ENCODE measurements at regions not wholly inside any gene's neighbourhood (a gene's known extent, or its start where the extent isn't known, plus 50 kb on each side); places are given as distances from the start of the nearest gene placed in this dataset.
"Not testable (repeated sequence)": the region's sequence is repeated elsewhere in the genome, so short reads cannot be mapped to it uniquely, and the experiment has no call there.

- DNase-seq (ENCODE audit: low read depth) = no peak
Measured at GRCh38 chr9:21533597-21533996, 51.5 kb upstream of the IFNE start.

DNA sequence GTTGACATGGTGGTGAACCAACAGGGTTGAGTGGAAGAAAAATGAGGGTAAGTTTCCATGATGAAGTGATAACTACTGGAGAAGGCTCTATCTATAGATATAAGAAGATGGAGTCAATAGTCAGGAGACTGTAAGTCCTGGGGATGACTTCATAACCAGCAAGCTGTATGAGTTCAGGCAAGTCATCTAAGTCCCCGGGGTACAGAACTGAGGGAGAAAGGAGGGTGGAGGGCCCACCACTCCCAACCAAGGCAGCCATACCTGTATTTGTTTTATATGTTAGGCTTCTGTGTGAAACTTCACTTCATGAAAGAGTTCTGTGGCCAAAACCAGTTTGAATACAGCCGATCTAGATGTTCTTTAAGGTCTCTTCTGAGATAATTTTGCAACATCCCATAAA is 53.3 kb upstream of the IFNE start:
- DNase-seq (ENCODE audit: low read depth) = no peak

GRCh38 chr9:21542787-21543186 is 60.7 kb upstream of the IFNE start:
- DNase-seq (ENCODE audit: low read depth) = no peak

DNA sequence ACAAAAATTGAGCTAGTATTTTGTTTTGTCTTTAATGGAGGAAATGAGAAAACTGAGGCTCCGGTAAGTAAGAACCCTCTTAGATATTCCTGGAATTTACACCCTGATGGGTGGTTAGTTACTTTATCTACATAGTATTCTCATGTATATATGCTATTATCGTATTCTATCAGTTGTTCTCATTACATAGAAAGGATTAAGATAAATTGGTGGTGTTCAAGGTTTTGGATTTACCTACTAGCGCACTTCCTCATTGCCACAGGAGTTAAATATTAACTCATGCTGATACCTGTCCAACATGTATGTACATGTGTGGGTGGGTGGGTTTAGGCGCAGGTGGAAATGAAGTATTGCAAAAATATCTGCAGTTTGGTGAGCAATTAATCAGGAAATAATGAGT is 61.1 kb upstream of the IFNE start:
- DNase-seq (ENCODE audit: low read depth) = no peak

- DNase-seq (ENCODE audit: low read depth) = not testable (repeated sequence)
Measured at GRCh38 chr9:21543816-21544215, 61.7 kb upstream of the IFNE start.

DNA sequence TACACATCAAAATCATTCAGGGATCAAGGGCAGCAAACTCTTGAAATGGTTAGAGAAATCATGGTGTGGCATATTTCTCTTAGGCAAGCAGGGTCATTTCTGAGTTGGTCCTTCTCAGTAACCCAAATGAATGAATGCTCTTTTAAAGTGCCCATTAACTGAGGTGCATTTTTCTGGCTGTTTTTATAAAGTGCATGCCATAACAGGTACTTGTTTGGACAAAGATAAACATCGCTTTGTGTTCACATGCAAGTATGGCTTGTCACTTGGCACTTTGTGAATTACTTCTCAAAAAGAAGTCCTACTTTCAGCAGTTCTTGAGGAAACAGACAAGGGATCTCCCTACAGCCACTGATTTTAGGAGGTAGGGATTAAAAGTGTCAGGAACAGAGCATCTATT is 64.8 kb upstream of the IFNE start:
- no peak for DNase-seq (ENCODE audit: low read depth)

DNA sequence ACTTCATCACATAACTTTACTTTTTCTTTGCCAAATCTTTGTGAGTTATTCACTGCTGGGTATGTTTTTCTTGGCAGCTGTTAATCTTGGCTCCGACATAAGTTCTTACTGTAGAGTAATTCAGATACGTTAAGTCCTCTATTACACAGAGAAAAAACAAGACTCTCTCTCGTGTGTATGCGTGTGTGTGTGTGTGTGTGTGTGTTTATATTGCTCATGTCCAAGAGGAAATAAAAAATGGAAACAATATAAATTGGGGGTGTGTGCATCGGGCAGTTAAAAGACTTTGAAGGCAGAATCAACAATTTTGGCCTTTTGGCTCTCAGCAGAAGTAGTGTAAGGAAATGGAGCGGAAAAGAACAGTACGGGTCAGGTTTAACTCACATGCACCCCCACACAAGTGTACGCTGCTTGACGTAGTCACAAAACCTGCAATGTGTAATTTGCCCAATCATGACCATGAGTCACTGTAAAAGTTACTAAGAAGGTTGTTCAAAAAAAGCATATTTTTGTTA is 67.2 kb upstream of the IFNE start:
- DNase-seq (ENCODE audit: low read depth) = no peak

DNA sequence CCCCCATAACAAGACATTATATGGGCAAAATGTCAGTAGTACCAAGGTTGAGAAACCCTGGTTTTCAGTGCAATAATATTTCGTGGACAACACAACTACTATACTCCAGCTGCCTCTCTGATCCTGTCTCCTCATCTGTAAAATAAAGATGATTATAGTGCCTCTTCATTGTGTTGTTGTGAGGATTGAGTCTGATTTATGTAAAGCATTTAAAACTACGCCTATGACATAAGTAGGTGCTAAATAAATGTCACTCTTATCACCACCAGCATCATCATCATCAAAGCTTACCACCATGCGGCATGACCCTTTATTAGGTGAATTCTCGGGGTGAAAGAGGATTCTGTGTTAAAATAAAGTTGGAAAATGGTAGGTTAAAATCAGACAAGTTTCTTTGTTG is 67.8 kb upstream of the IFNE start:
- DNase-seq (ENCODE audit: low read depth) = no peak

- no peak for DNase-seq (ENCODE audit: low read depth)
Measured at GRCh38 chr9:21550392-21550791, 68.3 kb upstream of the IFNE start.

DNA sequence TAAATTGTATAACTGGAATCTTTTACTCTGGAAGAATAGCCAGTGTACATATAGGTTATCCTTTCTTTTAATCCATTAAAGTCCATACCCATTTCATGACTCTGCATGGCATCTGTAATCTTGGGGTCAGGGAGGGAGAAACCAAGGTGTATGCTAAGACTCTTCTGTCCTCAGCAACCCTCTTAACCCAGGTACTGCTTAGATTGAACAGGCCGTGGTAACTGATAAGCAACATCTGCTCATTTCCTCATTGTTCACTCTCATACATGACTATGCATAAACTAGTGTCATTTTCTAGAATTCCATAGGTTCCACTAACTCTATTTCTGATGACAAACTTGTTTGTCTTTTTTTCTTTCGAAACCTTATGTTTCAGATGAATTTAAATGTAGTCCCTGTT is 69.3 kb upstream of the IFNE start:
- no peak for DNase-seq (ENCODE audit: low read depth)

DNA sequence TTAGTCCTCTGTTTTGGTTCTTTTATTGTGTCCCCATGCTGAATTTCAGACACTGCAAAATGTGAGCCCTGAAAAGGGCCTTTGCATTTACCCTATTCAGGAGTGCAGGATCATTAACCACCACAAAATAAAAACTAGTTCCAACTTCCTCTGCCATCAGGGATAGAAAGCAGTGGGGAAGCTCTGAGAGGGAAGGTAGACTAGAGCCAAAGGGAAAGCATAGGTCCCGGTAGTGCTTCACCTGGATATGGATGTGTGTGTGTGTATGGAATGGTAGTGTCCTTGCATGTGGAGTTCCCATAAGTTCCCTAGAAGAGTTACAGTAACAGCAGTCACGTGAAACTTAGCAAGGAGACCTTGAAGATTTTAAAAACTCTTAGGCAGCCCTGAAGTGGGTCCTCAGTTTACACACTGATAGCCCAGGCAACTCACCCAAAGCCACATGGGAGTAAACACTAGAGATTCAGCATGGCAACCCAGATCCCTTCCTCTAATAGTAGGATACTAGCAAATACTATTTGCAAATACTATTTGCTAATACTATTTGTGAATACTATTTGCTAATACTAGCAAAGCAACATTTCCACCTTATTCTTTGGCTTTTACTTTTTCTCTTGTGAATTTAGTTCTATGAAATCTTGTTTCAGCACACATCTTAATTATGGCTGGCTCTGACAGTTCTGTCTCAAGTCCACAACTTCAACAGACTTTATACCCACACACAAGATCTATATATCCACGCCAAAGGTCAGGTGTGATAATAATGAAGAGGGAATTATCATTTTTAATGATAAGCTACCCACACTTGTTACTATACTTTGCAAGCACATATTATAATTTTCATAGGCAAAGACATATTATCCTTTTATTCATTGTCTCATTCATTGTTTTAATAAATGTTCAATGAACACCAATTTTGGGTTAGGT is 70.4 kb upstream of the IFNE start:
- DNase-seq (ENCODE audit: low read depth) = no peak

- no peak for DNase-seq (ENCODE audit: low read depth)
Measured at GRCh38 chr9:21553441-21553840, 71.3 kb upstream of the IFNE start.

DNA sequence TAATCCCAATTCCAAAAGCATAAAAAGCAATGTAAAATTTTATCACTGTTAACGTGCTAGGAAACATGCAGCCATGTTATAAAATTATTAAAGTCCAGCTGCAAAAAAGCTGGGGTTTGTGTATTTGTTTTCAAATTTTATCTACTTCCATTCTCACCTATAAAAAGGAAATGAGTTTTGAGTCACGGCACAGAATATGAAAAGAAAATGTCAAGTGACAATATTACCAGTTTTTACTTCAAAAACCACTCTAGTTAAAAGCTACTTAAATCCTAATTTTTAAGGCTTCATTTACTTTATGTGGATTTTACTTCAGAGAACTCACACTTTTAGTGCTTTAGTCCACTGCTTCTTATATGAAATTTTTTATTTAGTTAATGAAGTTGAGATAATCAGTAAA is 72.7 kb upstream of the IFNE start:
- no peak for DNase-seq (ENCODE audit: low read depth)

GRCh38 chr9:21555911-21556310 is 73.8 kb upstream of the IFNE start:
- DNase-seq (ENCODE audit: low read depth) = no peak

DNA sequence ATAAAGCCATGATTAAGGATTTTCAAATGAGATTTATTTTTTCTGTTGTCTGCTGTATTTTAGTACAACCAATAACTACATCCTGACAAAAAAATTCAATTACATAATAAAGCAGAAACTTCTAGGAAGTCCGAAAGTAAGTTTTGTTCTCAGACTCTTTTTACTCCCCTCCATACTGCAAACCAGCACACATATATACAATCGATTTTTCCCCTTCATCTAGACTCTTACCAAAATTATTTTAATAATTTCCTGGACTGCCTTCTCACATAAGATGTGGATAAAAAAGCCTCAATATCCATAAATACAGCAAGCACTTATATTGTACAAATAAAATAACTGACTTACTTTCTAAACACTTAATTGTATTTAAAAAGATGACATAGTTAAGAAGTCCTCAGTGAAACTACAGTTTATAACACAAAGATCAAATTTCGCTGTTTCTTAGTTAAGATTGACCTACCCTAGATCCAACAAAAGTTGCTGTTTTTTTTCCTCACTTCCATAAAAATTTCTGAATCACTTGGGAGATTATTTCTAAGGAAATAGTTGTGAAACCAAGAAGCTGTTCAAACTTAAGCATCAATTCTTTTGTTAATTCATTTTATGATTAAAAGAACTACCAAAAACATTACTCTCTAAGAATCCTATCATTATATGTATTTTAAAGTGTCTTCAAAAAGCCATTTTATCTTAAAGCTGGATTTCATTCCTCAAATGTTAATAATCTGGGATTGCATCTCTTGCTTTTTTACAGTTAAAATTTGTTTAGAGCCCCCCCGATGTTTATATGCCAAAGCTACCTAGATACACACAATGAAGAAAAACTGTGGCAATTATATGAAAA is 74.7 kb upstream of the IFNE start:
- DNase-seq (ENCODE audit: low read depth) = no peak

- DNase-seq (ENCODE audit: low read depth) = no peak
Measured at GRCh38 chr9:21557428-21557768, 75.3 kb upstream of the IFNE start.

- DNase-seq (ENCODE audit: low read depth) = no peak
Measured at GRCh38 chr9:21558079-21558478, 76.0 kb upstream of the IFNE start.

DNA sequence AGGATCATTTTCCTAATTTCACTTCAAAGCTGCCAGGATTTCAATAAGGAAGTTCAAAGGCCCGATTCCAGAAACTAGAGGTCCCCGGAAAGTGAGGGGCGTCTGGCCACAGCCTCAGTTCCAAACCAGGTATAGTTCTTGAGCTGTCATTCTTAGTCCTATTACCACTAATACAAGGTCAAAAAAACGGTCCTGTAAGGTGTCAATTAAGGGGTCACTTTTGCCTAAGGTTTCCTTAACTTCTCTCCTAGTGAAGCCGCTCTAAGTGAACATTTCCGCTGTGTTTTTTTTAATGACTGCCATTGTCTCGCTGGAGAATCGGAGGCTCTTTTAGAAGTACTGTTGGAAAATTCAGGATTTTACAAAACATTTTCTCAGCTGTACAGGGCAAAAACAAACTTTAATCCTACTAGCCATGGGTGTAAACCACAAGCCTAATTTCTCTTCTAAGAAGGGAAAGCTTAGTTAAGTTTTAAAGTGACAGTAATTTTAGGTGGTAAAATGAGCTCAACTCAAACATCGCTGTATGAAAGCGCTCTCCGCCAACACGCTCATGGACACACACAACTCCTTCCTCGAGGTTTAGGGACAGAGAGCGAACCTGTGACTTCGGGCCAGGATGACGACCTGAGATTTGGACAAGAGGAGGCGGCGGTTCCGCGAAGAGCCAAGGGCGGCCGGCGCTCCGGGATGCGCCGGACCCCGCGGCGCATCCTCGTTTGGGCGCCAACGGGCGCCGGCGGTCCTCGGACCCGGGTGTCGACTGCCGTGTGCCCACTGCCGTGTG is 76.7 kb upstream of the IFNE start:
- no peak for DNase-seq (ENCODE audit: low read depth)

- peak; percentile 38 for DNase-seq (ENCODE audit: low read depth)
Measured at GRCh38 chr9:21559402-21560280, 77.5 kb upstream of the IFNE start.

DNA sequence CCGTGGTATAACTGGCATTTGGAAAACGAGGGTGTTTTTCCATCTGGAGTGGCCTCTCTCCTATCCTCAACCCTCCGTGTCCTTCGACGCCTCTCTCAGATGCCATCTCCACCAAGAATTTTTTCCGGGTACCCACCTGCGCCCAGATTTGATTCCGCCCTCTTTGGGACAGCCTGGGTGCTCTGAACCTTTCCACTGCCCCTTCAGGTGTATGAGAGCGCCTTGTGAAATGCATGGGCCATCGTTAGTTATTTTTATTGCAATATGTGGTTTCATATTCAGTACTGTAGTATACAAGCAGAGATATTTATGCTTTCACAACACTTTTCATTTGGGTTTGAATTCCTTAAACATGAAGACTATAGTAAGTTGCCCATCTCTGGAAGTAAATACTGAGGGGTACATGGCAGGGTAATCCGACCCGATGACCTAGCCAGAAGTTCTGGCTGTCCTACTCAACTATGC is 78.2 kb upstream of the IFNE start:
- DNase-seq (ENCODE audit: low read depth) = no peak

GRCh38 chr9:21561502-21561901 is 79.4 kb upstream of the IFNE start:
- no peak for DNase-seq (ENCODE audit: low read depth)

All from activated T-helper 1 cell treated with Interleukin-2 at 50 U/mL for 16 hours (primary cell).